Prostate gland (tissue), 2 donors: ENCODE measurements at regions not wholly inside any gene's neighbourhood (a gene's known extent, or its start where the extent isn't known, plus 50 kb on each side); places are given as distances from the start of the nearest gene placed in this dataset.

Source experiments
- CTCF ChIP-seq, 4 experiments: fragments of 200-600 bp in 2 of 4; fragments of 450-650 bp in 2 of 4; sonication (generic) in 2 of 4; IDR thresholded peaks; 1 replicate in 3 of 4; 2 replicates in 1 of 4; pipeline ENCODE4 v1.5.1; 2016 to 2019; ENCODE audit warnings: antibody characterized with exemption in 4 of 4, mild to moderate bottlenecking in 2 of 4, moderate library complexity in 2 of 4
- POLR2A ChIP-seq: fragments of 450-650 bp; IDR thresholded peaks from one replicate; pipeline ENCODE4 v1.6.1; 2016; ENCODE audit warnings: antibody characterized with exemption, mild to moderate bottlenecking
- POLR2AphosphoS5 ChIP-seq: sonication (generic); formaldehyde crosslinking; IDR thresholded peaks from one replicate; pipeline ENCODE4 v1.6.1; 2017; ENCODE audit warnings: antibody characterized with exemption

GRCh38 chr4:24063731-24064130, 173.9 kb upstream of the PPARGC1A start:
- TF ChIP-seq CTCF (IDR thresholded peaks at IDR 0.05) (no peak), POLR2A (no peak), POLR2AphosphoS5 (no peak)
